ENCODE measurements at regions not wholly inside any gene's neighbourhood (a gene's known extent, or its start where the extent isn't known, plus 50 kb on each side); places are given as distances from the start of the nearest gene placed in this dataset.

GRCh38 chr4:166174717-166175490, 301.9 kb downstream of the TLL1 start:
- no peak overlapping the region for H3K4me3 ChIP-seq
- TF ChIP-seq, protein P1, sequence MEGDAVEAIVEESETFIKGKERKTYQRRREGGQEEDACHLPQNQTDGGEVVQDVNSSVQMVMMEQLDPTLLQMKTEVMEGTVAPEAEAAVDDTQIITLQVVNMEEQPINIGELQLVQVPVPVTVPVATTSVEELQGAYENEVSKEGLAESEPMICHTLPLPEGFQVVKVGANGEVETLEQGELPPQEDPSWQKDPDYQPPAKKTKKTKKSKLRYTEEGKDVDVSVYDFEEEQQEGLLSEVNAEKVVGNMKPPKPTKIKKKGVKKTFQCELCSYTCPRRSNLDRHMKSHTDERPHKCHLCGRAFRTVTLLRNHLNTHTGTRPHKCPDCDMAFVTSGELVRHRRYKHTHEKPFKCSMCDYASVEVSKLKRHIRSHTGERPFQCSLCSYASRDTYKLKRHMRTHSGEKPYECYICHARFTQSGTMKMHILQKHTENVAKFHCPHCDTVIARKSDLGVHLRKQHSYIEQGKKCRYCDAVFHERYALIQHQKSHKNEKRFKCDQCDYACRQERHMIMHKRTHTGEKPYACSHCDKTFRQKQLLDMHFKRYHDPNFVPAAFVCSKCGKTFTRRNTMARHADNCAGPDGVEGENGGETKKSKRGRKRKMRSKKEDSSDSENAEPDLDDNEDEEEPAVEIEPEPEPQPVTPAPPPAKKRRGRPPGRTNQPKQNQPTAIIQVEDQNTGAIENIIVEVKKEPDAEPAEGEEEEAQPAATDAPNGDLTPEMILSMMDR (IDR thresholded peaks at IDR 0.05; ENCODE audit: low read depth, low read length) = no peak
- no peaks in the 10 kb centered on the region for H3K4me1 ChIP-seq (ENCODE audit: low read depth)
- H3K9me3 ChIP-seq (ENCODE audit: low read depth) = no peaks in the 10 kb centered on the region
- no peaks in the 10 kb centered on the region for H3K36me3 ChIP-seq
- DNase-seq (ENCODE audit: low read depth in 1 of 2, low spot score in 1 of 2) = peak in 1 of 2 donors; percentile 37
- H3K27me3 ChIP-seq = no peaks in the 10 kb centered on the region
- H3K27ac ChIP-seq = no peak overlapping the region

- no peak overlapping the region for H3K27ac ChIP-seq
- no peaks in the 10 kb centered on the region for H3K27me3 ChIP-seq
- no peak for DNase-seq (ENCODE audit: low read depth in 1 of 2, low spot score in 1 of 2)
- no peaks in the 10 kb centered on the region for H3K4me1 ChIP-seq (ENCODE audit: low read depth)
- no peak overlapping the region for H3K4me3 ChIP-seq
- no peaks in the 10 kb centered on the region for H3K9me3 ChIP-seq (ENCODE audit: low read depth)
- H3K36me3 ChIP-seq = no peaks in the 10 kb centered on the region
- TF ChIP-seq, protein P1 (IDR thresholded peaks at IDR 0.05; ENCODE audit: low read depth, low read length) = no peak
These were observed 309.1 kb downstream of the TLL1 start for GRCh38 chr4:166182145-166182544.

GRCh38 chr4:166195101-166195500, 322.1 kb downstream of the TLL1 start:
- Histone ChIP-seq H3K9me3 (ENCODE audit: low read depth) (no peaks in the 10 kb centered on the region), H3K27me3 (no peaks in the 10 kb centered on the region), H3K36me3 (no peaks in the 10 kb centered on the region), H3K4me1 (ENCODE audit: low read depth) (no peaks in the 10 kb centered on the region), H3K27ac (no peak overlapping the region), H3K4me3 (no peak overlapping the region)
- TF ChIP-seq, protein P1 (IDR thresholded peaks at IDR 0.05; ENCODE audit: low read depth, low read length) = no peak
- DNase-seq (ENCODE audit: low read depth in 1 of 2, low spot score in 1 of 2) = no peak

- Histone ChIP-seq H3K4me3 (no peak overlapping the region), H3K36me3 (no peaks in the 10 kb centered on the region), H3K27me3 (no peaks in the 10 kb centered on the region), H3K4me1 (ENCODE audit: low read depth) (no peaks in the 10 kb centered on the region), H3K9me3 (ENCODE audit: low read depth) (no peaks in the 10 kb centered on the region), H3K27ac (no peak overlapping the region)
- TF ChIP-seq, protein P1 (IDR thresholded peaks at IDR 0.05; ENCODE audit: low read depth, low read length) = no peak
- DNase-seq (ENCODE audit: low read depth in 1 of 2, low spot score in 1 of 2) = no peak
These were observed 324.1 kb downstream of the TLL1 start for GRCh38 chr4:166197166-166197565.

GRCh38 chr4:166198041-166198440, 325.0 kb downstream of the TLL1 start:
- no peaks in the 10 kb centered on the region for H3K4me1 ChIP-seq (ENCODE audit: low read depth)
- TF ChIP-seq, protein P1 (IDR thresholded peaks at IDR 0.05; ENCODE audit: low read depth, low read length) = no peak
- no peak overlapping the region for H3K27ac ChIP-seq
- H3K27me3 ChIP-seq = no peaks in the 10 kb centered on the region
- no peaks in the 10 kb centered on the region for H3K36me3 ChIP-seq
- no peak overlapping the region for H3K4me3 ChIP-seq
- no peaks in the 10 kb centered on the region for H3K9me3 ChIP-seq (ENCODE audit: low read depth)
- DNase-seq (ENCODE audit: low read depth in 1 of 2, low spot score in 1 of 2) = peak in 1 of 2 donors; percentile 15

All from cardiac muscle cell (in vitro differentiated cells and primary cell).